Effector memory CD8-positive, alpha-beta T cell (primary cell): ENCODE measurements at regions not wholly inside any gene's neighbourhood (a gene's known extent, or its start where the extent isn't known, plus 50 kb on each side); places are given as distances from the start of the nearest gene placed in this dataset.
"Not testable (repeated sequence)": the region's sequence is repeated elsewhere in the genome, so short reads cannot be mapped to it uniquely, and the experiment has no call there.

Experiments
- ATAC-seq: fragments of 150-1000 bp; cut with Tn5 transposase; replicated peaks from 2 replicates; pipeline ENCODE4 v1.10.0; 2021; ENCODE audit warnings: mild to moderate bottlenecking, moderate library complexity
- DNase-seq, 3 experiments: peaks; one replicate each; pipeline ENCODE4 v3.0.0; 2021
- H3K27ac Mint-ChIP-seq, 2 donors: one replicate each; pipeline ENCODE4 v1.8.0; 2022; ENCODE audit warnings: mild to moderate bottlenecking in 2 of 2, mixed read lengths in 2 of 2, moderate library complexity in 2 of 2
- H3K27me3 Mint-ChIP-seq, 2 donors: one replicate each; pipeline ENCODE4 v1.8.0; 2022; ENCODE audit warnings: mixed read lengths in 2 of 2
- H3K36me3 Mint-ChIP-seq: one replicate; pipeline ENCODE4 v1.8.0; 2022; ENCODE audit warnings: mild to moderate bottlenecking, moderate library complexity, mixed read lengths; ENCODE audit not compliant: insufficient read depth
- H3K4me1 Mint-ChIP-seq, 2 donors: one replicate each; pipeline ENCODE4 v1.8.0; 2022; ENCODE audit warnings: low read depth in 2 of 2, mixed read lengths in 2 of 2
- H3K4me3 Mint-ChIP-seq, 2 donors: one replicate each; pipeline ENCODE4 v1.8.0; 2022; ENCODE audit warnings: mild to moderate bottlenecking in 2 of 2, mixed read lengths in 2 of 2, moderate library complexity in 2 of 2
- H3K9me3 Mint-ChIP-seq, 2 donors: one replicate each; pipeline ENCODE4 v1.8.0; 2022; ENCODE audit warnings: mixed read lengths in 2 of 2

GRCh38 chr2:235418918-235419317, 74.9 kb upstream of the AGAP1 start:
- Mint-ChIP-seq H3K9me3 (no peaks in the 10 kb centered on the region), H3K27ac (no peak overlapping the region), H3K27me3 (peaks cover 53 to 64% of the 10 kb centered on the region in 2 donors), H3K4me1 (no peaks in the 10 kb centered on the region), H3K36me3 (no peaks in the 10 kb centered on the region), H3K4me3 (no peak overlapping the region)
- DNase-seq (no peak), ATAC-seq (no peak)

- Mint-ChIP-seq H3K9me3 (peaks cover 0 to 2% of the 10 kb centered on the region in 2 donors), H3K4me3 (no peak overlapping the region), H3K27me3 (peaks cover 47 to 64% of the 10 kb centered on the region in 2 donors), H3K36me3 (no peaks in the 10 kb centered on the region), H3K4me1 (no peaks in the 10 kb centered on the region), H3K27ac (no peak overlapping the region)
- no peak for DNase-seq
- no peak for ATAC-seq
Measured at GRCh38 chr2:235419996-235420395, 73.8 kb upstream of the AGAP1 start.

GRCh38 chr2:235421618-235422017, 72.2 kb upstream of the AGAP1 start:
- Mint-ChIP-seq H3K27me3 (peaks cover 37 to 51% of the 10 kb centered on the region in 2 donors), H3K27ac (no peak overlapping the region), H3K4me1 (no peaks in the 10 kb centered on the region), H3K9me3 (peaks cover 0 to 2% of the 10 kb centered on the region in 2 donors), H3K36me3 (no peaks in the 10 kb centered on the region), H3K4me3 (no peak overlapping the region)
- DNase-seq (no peak), ATAC-seq (no peak)

- Mint-ChIP-seq H3K36me3 (no peaks in the 10 kb centered on the region), H3K9me3 (no peaks in the 10 kb centered on the region), H3K4me3 (no peak overlapping the region), H3K27me3 (peaks cover 37 to 61% of the 10 kb centered on the region in 2 donors), H3K4me1 (no peaks in the 10 kb centered on the region), H3K27ac (no peak overlapping the region)
- DNase-seq (no peak), ATAC-seq (no peak)
Measured at GRCh38 chr2:235430366-235431083, 63.3 kb upstream of the AGAP1 start.

- DNase-seq (no peak), ATAC-seq (no peak)
- Mint-ChIP-seq H3K27ac (no peak overlapping the region), H3K27me3 (peaks cover 31 to 49% of the 10 kb centered on the region in 2 donors), H3K4me1 (no peaks in the 10 kb centered on the region), H3K36me3 (no peaks in the 10 kb centered on the region), H3K4me3 (no peak overlapping the region), H3K9me3 (no peaks in the 10 kb centered on the region)
Measured at GRCh38 chr2:235432741-235433520, 60.9 kb upstream of the AGAP1 start.

GRCh38 chr2:235433860-235434259, 60.0 kb upstream of the AGAP1 start:
- H3K27ac Mint-ChIP-seq, result no peak overlapping the region
- ATAC-seq, result no peak
- no peak for DNase-seq

GRCh38 chr2:235439959-235440662, 53.7 kb upstream of the AGAP1 start:
- no peaks in the 10 kb centered on the region for H3K36me3 Mint-ChIP-seq
- H3K9me3 Mint-ChIP-seq, result no peaks in the 10 kb centered on the region
- no peaks in the 10 kb centered on the region for H3K4me1 Mint-ChIP-seq
- no peak for DNase-seq
- H3K4me3 Mint-ChIP-seq, result no peak overlapping the region
- H3K27me3 Mint-ChIP-seq, result peaks cover 8 to 47% of the 10 kb centered on the region in 2 donors
- no peak overlapping the region for H3K27ac Mint-ChIP-seq
- ATAC-seq, result no peak

More at GRCh38 chr2:235433860-235434259, 60.0 kb upstream of the AGAP1 start:
- Mint-ChIP-seq H3K27me3 (peaks cover 29 to 44% of the 10 kb centered on the region in 2 donors), H3K4me1 (no peaks in the 10 kb centered on the region), H3K4me3 (no peak overlapping the region), H3K36me3 (no peaks in the 10 kb centered on the region), H3K9me3 (no peaks in the 10 kb centered on the region)

GRCh38 chr2:235443580-235443979, 50.3 kb upstream of the AGAP1 start:
- H3K9me3 Mint-ChIP-seq, H3K4me3 Mint-ChIP-seq, ATAC-seq, H3K4me1 Mint-ChIP-seq, DNase-seq, H3K27ac Mint-ChIP-seq, H3K36me3 Mint-ChIP-seq: not testable (repeated sequence)
- H3K27me3 Mint-ChIP-seq, result peaks cover 13 to 55% of the 10 kb centered on the region in 2 donors
